ENCODE measurements at regions not wholly inside any gene's neighbourhood (a gene's known extent, or its start where the extent isn't known, plus 50 kb on each side); places are given as distances from the start of the nearest gene placed in this dataset.
"Not testable (repeated sequence)": the region's sequence is repeated elsewhere in the genome, so short reads cannot be mapped to it uniquely, and the experiment has no call there.

DNA sequence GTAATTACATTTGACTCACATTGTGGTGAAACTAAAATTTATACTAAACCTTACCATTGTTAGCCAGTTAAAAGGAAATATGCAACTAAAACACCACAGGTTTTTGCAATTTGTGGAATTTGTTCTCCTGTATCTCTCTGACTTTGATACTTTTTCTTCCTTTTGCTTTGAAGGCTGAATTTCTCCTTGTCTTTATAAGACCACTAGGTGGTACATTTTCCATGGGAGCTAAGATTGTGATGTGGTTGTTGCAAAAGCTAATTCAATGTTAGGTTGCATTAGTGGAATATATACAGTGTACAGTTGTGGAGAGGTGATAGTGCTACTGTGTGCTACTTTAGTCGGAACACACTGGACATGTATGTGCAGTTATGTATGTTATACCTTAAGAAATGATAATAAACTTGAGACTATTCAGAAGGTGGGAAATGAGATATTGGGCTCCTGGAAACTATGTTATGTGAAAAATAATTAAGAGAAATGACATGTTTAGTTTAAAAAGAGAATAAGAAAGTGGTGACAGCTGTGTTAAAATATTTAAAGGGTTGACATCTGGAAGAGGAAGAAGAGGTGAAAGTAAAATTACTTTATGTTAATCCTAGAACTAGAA lies 70.3 kb downstream of the ARL9 start:
- intact Hi-C loops (cut with micrococcal nuclease; ENCODE audit: unreplicated experiment) = loop anchor here (1.0 to 2.0 kb wide), 2 partner anchors 224 to 261 kb away; no protein-coding TSS in a partner anchor
- CTCF ChIA-PET (ENCODE audit: unreplicated experiment) = no interaction called here

DNA sequence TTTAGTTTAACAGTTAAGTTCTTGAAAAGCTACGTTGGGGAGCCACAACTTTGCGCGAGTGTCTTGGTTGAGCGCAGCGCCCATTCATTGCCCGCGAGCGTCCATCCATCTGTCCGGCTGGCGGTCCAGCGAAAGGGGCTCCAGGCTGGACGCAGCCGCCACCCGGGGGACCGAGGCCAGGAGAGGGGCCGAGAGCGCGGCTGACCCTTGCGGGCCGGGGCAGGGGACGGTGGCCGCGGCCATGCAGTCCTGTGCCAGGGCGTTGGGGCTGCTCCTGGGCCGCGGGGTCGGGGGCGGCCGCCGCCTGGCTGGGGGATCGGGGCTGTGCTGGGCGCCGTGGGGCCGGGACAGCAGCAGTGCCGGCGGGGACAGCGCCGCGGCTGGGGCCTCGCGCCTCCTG lies 86.8 kb downstream of the ARL9 start:
- H3K27ac ChIP-seq (ENCODE audit: low read depth, low read length, poor library complexity, severe bottlenecking); H3K36me3 ChIP-seq (ENCODE audit: insufficient read depth, low read length); H3K79me2 ChIP-seq (ENCODE audit: insufficient read depth, low read depth, low read length); DNase-seq (ENCODE audit: low spot score); H3K4me3 ChIP-seq (ENCODE audit: low read depth, low read length, poor library complexity, severe bottlenecking); BruUV-seq (replicated peaks); H2AFZ ChIP-seq (ENCODE audit: low read length); CTCF ChIA-PET (ENCODE audit: unreplicated experiment); H3K9me3 ChIP-seq (ENCODE audit: low read length); H4K20me1 ChIP-seq (ENCODE audit: insufficient read depth, low read length); H3K4me1 ChIP-seq (ENCODE audit: insufficient read depth, low read length, poor library complexity, severe bottlenecking); intact Hi-C loops (cut with micrococcal nuclease; ENCODE audit: unreplicated experiment); POLR2A ChIA-PET; H3K4me2 ChIP-seq (ENCODE audit: low read length); H3K9me2 ChIP-seq (ENCODE audit: insufficient read depth, low read length): not testable (repeated sequence)

More for the DNA sequence above, 70.3 kb downstream of the ARL9 start:
- DNase-seq (ENCODE audit: low spot score) = peak; percentile 39
- no peak overlapping the region for H3K27ac ChIP-seq (ENCODE audit: low read depth, low read length, poor library complexity, severe bottlenecking)
- no peak overlapping the region for H3K4me2 ChIP-seq (ENCODE audit: low read length)
- no peaks in the 10 kb centered on the region for H3K9me2 ChIP-seq (ENCODE audit: insufficient read depth, low read length)
- H4K20me1 ChIP-seq (ENCODE audit: insufficient read depth, low read length) = no peaks in the 10 kb centered on the region
- H3K4me1 ChIP-seq (ENCODE audit: insufficient read depth, low read length, poor library complexity, severe bottlenecking) = no peaks in the 10 kb centered on the region
- TF ChIP-seq, protein P1, sequence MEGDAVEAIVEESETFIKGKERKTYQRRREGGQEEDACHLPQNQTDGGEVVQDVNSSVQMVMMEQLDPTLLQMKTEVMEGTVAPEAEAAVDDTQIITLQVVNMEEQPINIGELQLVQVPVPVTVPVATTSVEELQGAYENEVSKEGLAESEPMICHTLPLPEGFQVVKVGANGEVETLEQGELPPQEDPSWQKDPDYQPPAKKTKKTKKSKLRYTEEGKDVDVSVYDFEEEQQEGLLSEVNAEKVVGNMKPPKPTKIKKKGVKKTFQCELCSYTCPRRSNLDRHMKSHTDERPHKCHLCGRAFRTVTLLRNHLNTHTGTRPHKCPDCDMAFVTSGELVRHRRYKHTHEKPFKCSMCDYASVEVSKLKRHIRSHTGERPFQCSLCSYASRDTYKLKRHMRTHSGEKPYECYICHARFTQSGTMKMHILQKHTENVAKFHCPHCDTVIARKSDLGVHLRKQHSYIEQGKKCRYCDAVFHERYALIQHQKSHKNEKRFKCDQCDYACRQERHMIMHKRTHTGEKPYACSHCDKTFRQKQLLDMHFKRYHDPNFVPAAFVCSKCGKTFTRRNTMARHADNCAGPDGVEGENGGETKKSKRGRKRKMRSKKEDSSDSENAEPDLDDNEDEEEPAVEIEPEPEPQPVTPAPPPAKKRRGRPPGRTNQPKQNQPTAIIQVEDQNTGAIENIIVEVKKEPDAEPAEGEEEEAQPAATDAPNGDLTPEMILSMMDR (conservative IDR thresholded peaks at IDR 0.05; ENCODE audit: low read length) = peak; percentile 75
- no peak for TF ChIP-seq EZH2phosphoT487 (IDR thresholded peaks at IDR 0.05; ENCODE audit: borderline replicate concordance, low read depth, low read length)
- H2AFZ ChIP-seq (ENCODE audit: low read length) = no peak overlapping the region
- BruUV-seq (replicated peaks) = no TSS peak
- POLR2A ChIA-PET = interaction anchor here (0.7 kb wide), 1 partner anchor 26 kb away, joined by 3 read pairs; no protein-coding TSS in a partner anchor
- no peaks in the 10 kb centered on the region for H3K9me3 ChIP-seq (ENCODE audit: low read length)
- no peak overlapping the region for H3K4me3 ChIP-seq (ENCODE audit: low read depth, low read length, poor library complexity, severe bottlenecking)
- H3K36me3 ChIP-seq (ENCODE audit: insufficient read depth, low read length) = no peaks in the 10 kb centered on the region
- no peaks in the 10 kb centered on the region for H3K79me2 ChIP-seq (ENCODE audit: insufficient read depth, low read depth, low read length)
